Endothelial cell of umbilical vein (primary cell): ENCODE measurements at regions not wholly inside any gene's neighbourhood (a gene's known extent, or its start where the extent isn't known, plus 50 kb on each side); places are given as distances from the start of the nearest gene placed in this dataset.

Experiments
- BruUV-seq: library from RNA; stranded (reverse); fragments of 400-500 nt; replicated peaks from 2 replicates; lab custom pipeline; 2021; lab: Mats Ljungman, UMichigan
- CTCF ChIA-PET: fragments of 300-600, 350-600 bp; sonication (Branson Sonifier 250); formaldehyde crosslinking; loops from one replicate; lab custom pipeline; 2021; ENCODE audit warnings: antibody characterized with exemption, inconsistent platforms; lab: Charles Lee
- POLR2A ChIA-PET: fragments of 300-600, 350-600 bp; sonication (Branson Sonifier 250); formaldehyde crosslinking; loops from one replicate; lab custom pipeline; 2021; ENCODE audit warnings: antibody characterized with exemption, inconsistent platforms; lab: Charles Lee
- DNase-seq: peaks from one replicate; pipeline ENCODE4 v3.0.0-alpha.2; 2011; ENCODE audit warnings: low read depth, low spot score
- FAIRE-seq: peaks from 2 replicates; lab custom pipeline; 2011; peaks lifted over from hg19 to GRCh38; lab: Jason Lieb, UNC
- H2AFZ ChIP-seq: 2 replicates; pipeline ENCODE4 v1.6.0; 2012; ENCODE audit warnings: low read depth, low read length, control low read depth, inconsistent platforms
- H3K27ac ChIP-seq: 2 replicates; pipeline ENCODE4 v1.5.1; 2011; ENCODE audit warnings: low read depth, mild to moderate bottlenecking, control low read depth, low read length, moderate library complexity; ENCODE audit not compliant: insufficient read depth
- H3K27me3 ChIP-seq, 2 experiments: 2 replicates each; pipeline versions ENCODE4 v1.6.0 to v1.6.1; 2011; ENCODE audit warnings: low read length in 2 of 2, mixed read lengths in 1 of 2; ENCODE audit not compliant: control insufficient read depth in 2 of 2, insufficient read depth in 2 of 2
- H3K36me3 ChIP-seq, 2 experiments: 2 replicates in 1 of 2; 3 replicates in 1 of 2; pipeline ENCODE4 v1.5.1; 2011; ENCODE audit warnings: low read length in 2 of 2, mild to moderate bottlenecking in 1 of 2, moderate library complexity in 1 of 2; ENCODE audit not compliant: control insufficient read depth in 2 of 2, insufficient read depth in 2 of 2; ENCODE audit errors: extremely low read depth in 1 of 2
- H3K4me1 ChIP-seq: 3 replicates; pipeline ENCODE4 v1.5.1; 2011; ENCODE audit warnings: mild to moderate bottlenecking, low read length; ENCODE audit not compliant: control insufficient read depth, insufficient read depth; ENCODE audit errors: extremely low read depth
- H3K4me2 ChIP-seq: 2 replicates; pipeline ENCODE4 v1.6.1; 2011; ENCODE audit warnings: low read length, control low read depth, mixed read lengths; ENCODE audit not compliant: insufficient read depth
- H3K4me3 ChIP-seq, 3 experiments: fragments of 200-600 bp in 1 of 3; sonication (generic), shearing (Covaris generic) in 1 of 3; replicated peaks in 1 of 3; 2 replicates each; pipeline ENCODE4 v1.5.1; 2011 to 2016; ENCODE audit warnings: control low read depth in 3 of 3, low read length in 3 of 3, mild to moderate bottlenecking in 2 of 3, inconsistent platforms in 1 of 3, low read depth in 1 of 3, moderate library complexity in 1 of 3; ENCODE audit not compliant: insufficient read depth in 1 of 3
- H3K79me2 ChIP-seq: 2 replicates; pipeline ENCODE4 v1.6.0; 2012; ENCODE audit warnings: low read length, inconsistent platforms; ENCODE audit not compliant: control insufficient read depth, insufficient read depth
- H3K9ac ChIP-seq: replicated peaks from 2 replicates; pipeline ENCODE3; 2011; ENCODE audit warnings: low read length, control low read depth; ENCODE audit not compliant: insufficient read depth; ENCODE audit errors: extremely low read depth
- H3K9me1 ChIP-seq: replicated peaks from 3 replicates; pipeline ENCODE4 v1.6.0; 2011; ENCODE audit warnings: mild to moderate bottlenecking, low read length; ENCODE audit not compliant: control insufficient read depth, insufficient read depth; ENCODE audit errors: extremely low read depth
- H3K9me3 ChIP-seq: replicated peaks from 2 replicates; pipeline ENCODE4 v1.5.1; 2012; ENCODE audit warnings: low read length, inconsistent platforms; ENCODE audit not compliant: control insufficient read depth, insufficient read depth
- H4K20me1 ChIP-seq: replicated peaks from 2 replicates; pipeline ENCODE3; 2011; ENCODE audit warnings: mild to moderate bottlenecking, low read length; ENCODE audit not compliant: control insufficient read depth, insufficient read depth; ENCODE audit errors: extremely low read depth
- CTCF ChIP-seq, 2 donors: IDR thresholded peaks; 1 replicate in 1 of 2; 2 replicates in 1 of 2; pipeline ENCODE4 v1.5.1; 2011; ENCODE audit warnings: low read length in 2 of 2, mild to moderate bottlenecking in 2 of 2, moderate library complexity in 2 of 2, control low read depth in 1 of 2, inconsistent platforms in 1 of 2, low read depth in 1 of 2; ENCODE audit not compliant: insufficient read depth in 1 of 2; ENCODE audit errors: extremely low read depth in 1 of 2
- EZH2 ChIP-seq: IDR thresholded peaks from 2 replicates; pipeline ENCODE4 v1.6.1; 2012; ENCODE audit warnings: borderline replicate concordance, low read depth, mild to moderate bottlenecking, moderate library complexity, low read length, inconsistent platforms; ENCODE audit not compliant: severe bottlenecking
- FOS ChIP-seq: IDR thresholded peaks from 2 replicates; pipeline ENCODE4 v1.6.1; 2011; ENCODE audit warnings: mild to moderate bottlenecking, low read length, moderate library complexity, borderline replicate concordance; ENCODE audit not compliant: insufficient read depth
- GATA2 ChIP-seq: IDR thresholded peaks from 2 replicates; pipeline ENCODE4 v1.7.0; 2011; ENCODE audit warnings: low read depth, mild to moderate bottlenecking, moderate library complexity, mixed read lengths, low read length; ENCODE audit not compliant: insufficient read length, insufficient read depth
- JUN ChIP-seq: IDR thresholded peaks from 2 replicates; pipeline ENCODE4 v1.6.1; 2011; ENCODE audit warnings: borderline replicate concordance, low read depth; ENCODE audit not compliant: insufficient read length, insufficient read depth
- MYC ChIP-seq: IDR thresholded peaks from one replicate; pipeline ENCODE4 v1.6.1; 2011; ENCODE audit warnings: mild to moderate bottlenecking, low read depth, low read length
- POLR2A ChIP-seq: IDR thresholded peaks from 2 replicates; pipeline ENCODE4 v1.6.1; 2012; ENCODE audit warnings: low read depth, mild to moderate bottlenecking, control low read depth, low read length
- POLR2AphosphoS5 ChIP-seq: IDR thresholded peaks from 2 replicates; pipeline ENCODE4 v1.6.1; 2012; ENCODE audit warnings: low read depth, mild to moderate bottlenecking, control low read depth, low read length, moderate library complexity; ENCODE audit not compliant: insufficient read depth
- dilution Hi-C: fragments of 300-500 bp; cut with MboI; formaldehyde crosslinking; loops from one replicate; pipeline ENCODE4 v1.15.0; 2019; ENCODE audit warnings: low sequenced_read_pairs; ENCODE audit not compliant: extremely low pct_ligation_motif_present
- intact Hi-C: fragments of 100-400 bp; cut with micrococcal nuclease; formaldehyde crosslinking; loops from one replicate; pipeline ENCODE4 v1.10.0; 2022
- TF ChIP-seq, protein P1 (sequence below): IDR thresholded peaks from 2 replicates; pipeline ENCODE4 v1.6.1; 2011; ENCODE audit not compliant: insufficient read depth, insufficient read length

- Histone ChIP-seq H3K4me3 (no peak overlapping the region), H2AFZ (no peak overlapping the region), H3K27me3 (no peaks in the 10 kb centered on the region), H3K79me2 (no peaks in the 10 kb centered on the region), H3K27ac (no peak overlapping the region), H3K9ac (no peak overlapping the region), H3K4me1 (no peaks in the 10 kb centered on the region), H4K20me1 (no peaks in the 10 kb centered on the region), H3K36me3 (no peaks in the 10 kb centered on the region), H3K9me3 (no peaks in the 10 kb centered on the region), H3K4me2 (no peak overlapping the region), H3K9me1 (no peaks in the 10 kb centered on the region)
- no peak for TF ChIP-seq POLR2A
- TF ChIP-seq POLR2AphosphoS5 = no peak
- TF ChIP-seq, protein P1, sequence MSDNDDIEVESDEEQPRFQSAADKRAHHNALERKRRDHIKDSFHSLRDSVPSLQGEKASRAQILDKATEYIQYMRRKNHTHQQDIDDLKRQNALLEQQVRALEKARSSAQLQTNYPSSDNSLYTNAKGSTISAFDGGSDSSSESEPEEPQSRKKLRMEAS = no peak
- TF ChIP-seq CTCF (IDR thresholded peaks at IDR 0.05; ENCODE audit: extremely low read depth in 1 of 2, insufficient read depth in 1 of 2, low read depth in 1 of 2, low read length in 2 of 2) = no peak
- no peak for TF ChIP-seq JUN
- no peak for TF ChIP-seq GATA2
- TF ChIP-seq EZH2 = no peak
- TF ChIP-seq MYC = no peak
- no peak for TF ChIP-seq FOS
- BruUV-seq = no TSS peak
- ChIA-PET POLR2A (no interaction called here), CTCF (no interaction called here)
- no peak for FAIRE-seq
- intact Hi-C loops (no loop called here), dilution Hi-C loops (no loop called here)
- no peak for DNase-seq
Observed at GRCh38 chr16:85208643-85209520, 96.6 kb upstream of the CIBAR2 start.
